Keratinocyte (primary cell): ENCODE measurements at regions not wholly inside any gene's neighbourhood (a gene's known extent, or its start where the extent isn't known, plus 50 kb on each side); places are given as distances from the start of the nearest gene placed in this dataset.

Experiments
- CTCF ChIP-seq, 3 experiments: IDR thresholded peaks in 1 of 3; conservative IDR thresholded peaks in 1 of 3; optimal IDR thresholded peaks in 1 of 3; 2 replicates in 2 of 3; 3 replicates in 1 of 3; pipeline versions ENCODE3 to v1.5.1; 2011; ENCODE audit warnings: low read length in 3 of 3, mild to moderate bottlenecking in 3 of 3, moderate library complexity in 2 of 3, control low read depth in 1 of 3, inconsistent platforms in 1 of 3; ENCODE audit not compliant: insufficient read depth in 2 of 3; ENCODE audit errors: extremely low read depth in 1 of 3
- EZH2 ChIP-seq: IDR thresholded peaks from one replicate; pipeline ENCODE4 v1.6.1; 2012; ENCODE audit warnings: inconsistent platforms, mild to moderate bottlenecking, low read length, moderate library complexity

GRCh38 chr5:175098301-175098700 is 345.7 kb downstream of the DRD1 start:
- no peak for TF ChIP-seq CTCF (optimal IDR thresholded peaks at IDR 0.05 in 1 of 3, IDR thresholded peaks at IDR 0.05 in 1 of 3, conservative IDR thresholded peaks at IDR 0.05 in 1 of 3; ENCODE audit: extremely low read depth in 1 of 3, insufficient read depth in 2 of 3, low read length in 3 of 3)
- TF ChIP-seq EZH2: no peak
